ENCODE measurements at regions not wholly inside any gene's neighbourhood (a gene's known extent, or its start where the extent isn't known, plus 50 kb on each side); places are given as distances from the start of the nearest gene placed in this dataset.

- TF ChIP-seq CTCF (IDR thresholded peaks at IDR 0.05), result no peak
- no peak for TF ChIP-seq POLR2AphosphoS5 (IDR thresholded peaks at IDR 0.05)
- no peak for TF ChIP-seq POLR2A (IDR thresholded peaks at IDR 0.05)
- TF ChIP-seq EP300 (IDR thresholded peaks at IDR 0.05; ENCODE audit: low read depth), result no peak
Measured at GRCh38 chr10:130877126-130877525, 434.4 kb downstream of the TCERG1L start.
